Breast epithelium (tissue), 4 donors: ENCODE measurements at regions not wholly inside any gene's neighbourhood (a gene's known extent, or its start where the extent isn't known, plus 50 kb on each side); places are given as distances from the start of the nearest gene placed in this dataset.

Experiments used
- DNase-seq, 2 donors: peaks; one replicate each; pipeline ENCODE4 v3.0.0-alpha.2; 2019; ENCODE audit warnings: low spot score in 2 of 2
- H3K27ac ChIP-seq, 2 donors: fragments of 200-600 bp; sonication (generic) in 1 of 2; one replicate each; pipeline ENCODE4 v1.5.1; 2016 to 2019; ENCODE audit warnings: mild to moderate bottlenecking in 1 of 2
- H3K27me3 ChIP-seq, 2 donors: fragments of 200-600 bp; sonication (generic) in 1 of 2; one replicate each; pipeline versions ENCODE4 v1.5.1 to v1.6.0; 2017 to 2019; ENCODE audit warnings: control low read depth in 1 of 2, mild to moderate bottlenecking in 1 of 2
- H3K36me3 ChIP-seq: fragments of 200-600 bp; one replicate; pipeline ENCODE4 v1.5.1; 2019
- H3K4me1 ChIP-seq, 2 donors: fragments of 200-600 bp; sonication (generic); one replicate each; pipeline ENCODE4 v1.5.1; 2016 to 2019; ENCODE audit warnings: control low read depth in 1 of 2
- H3K4me3 ChIP-seq, 3 donors: fragments of 200-600 bp; sonication (generic); 1 replicate in 2 of 3; 2 replicates in 1 of 3; pipeline ENCODE4 v1.5.1; 2016 to 2019; ENCODE audit warnings: mild to moderate bottlenecking in 3 of 3, moderate library complexity in 2 of 3
- H3K9me3 ChIP-seq, 2 donors: fragments of 200-600 bp; sonication (generic) in 1 of 2; one replicate each; pipeline ENCODE4 v1.5.1; 2016 to 2019; ENCODE audit warnings: control low read depth in 1 of 2
- POLR2A ChIP-seq: fragments of 450-650 bp; IDR thresholded peaks from one replicate; pipeline ENCODE4 v1.6.1; 2016; ENCODE audit warnings: antibody characterized with exemption, mild to moderate bottlenecking, moderate library complexity
- POLR2AphosphoS5 ChIP-seq, 3 donors: sonication (generic); formaldehyde crosslinking; IDR thresholded peaks; one replicate each; pipeline ENCODE4 v1.6.1; 2017; ENCODE audit warnings: antibody characterized with exemption in 3 of 3
- intact Hi-C: fragments of 100-400 bp; cut with DNase I; formaldehyde crosslinking; loops from one replicate; pipeline ENCODE4 v1.15.1; 2023; ENCODE audit warnings: low total_unique reads
- TF ChIP-seq, protein P1 (sequence below), 3 donors: fragments of 450-650 bp; IDR thresholded peaks; one replicate each; pipeline ENCODE4 v1.5.1; 2016 to 2017; ENCODE audit warnings: antibody characterized with exemption in 3 of 3, mild to moderate bottlenecking in 3 of 3, moderate library complexity in 3 of 3

DNA sequence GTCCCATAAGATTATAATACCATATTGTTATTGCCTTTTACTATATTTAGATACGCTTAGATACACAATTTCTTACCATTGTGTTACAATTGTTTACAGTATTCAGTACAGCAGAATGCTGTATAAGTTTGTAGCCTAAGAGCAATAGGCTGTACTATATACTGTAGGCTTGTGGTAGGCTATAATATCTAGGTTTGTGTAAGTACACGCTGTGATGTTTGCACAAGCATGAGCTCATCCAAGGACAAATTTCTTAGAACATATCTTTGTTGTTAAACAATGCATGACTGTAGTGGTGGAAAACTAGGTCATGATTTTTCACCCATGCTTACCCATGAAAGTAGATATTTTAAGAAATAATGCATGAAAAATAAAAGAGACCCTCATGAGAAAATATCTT, 509.4 kb upstream of the CDH18 start:
- no peaks in the 10 kb centered on the region for H3K36me3 ChIP-seq
- no peak overlapping the region for H3K4me3 ChIP-seq
- no peaks in the 10 kb centered on the region for H3K27me3 ChIP-seq
- no peak for DNase-seq
- H3K27ac ChIP-seq, result no peak overlapping the region
- no peaks in the 10 kb centered on the region for H3K9me3 ChIP-seq
- intact Hi-C loops, result no loop called here
- H3K4me1 ChIP-seq, result no peaks in the 10 kb centered on the region
- TF ChIP-seq POLR2A (no peak), POLR2AphosphoS5 (IDR thresholded peaks at IDR 0.05) (no peak)
- TF ChIP-seq, protein P1, sequence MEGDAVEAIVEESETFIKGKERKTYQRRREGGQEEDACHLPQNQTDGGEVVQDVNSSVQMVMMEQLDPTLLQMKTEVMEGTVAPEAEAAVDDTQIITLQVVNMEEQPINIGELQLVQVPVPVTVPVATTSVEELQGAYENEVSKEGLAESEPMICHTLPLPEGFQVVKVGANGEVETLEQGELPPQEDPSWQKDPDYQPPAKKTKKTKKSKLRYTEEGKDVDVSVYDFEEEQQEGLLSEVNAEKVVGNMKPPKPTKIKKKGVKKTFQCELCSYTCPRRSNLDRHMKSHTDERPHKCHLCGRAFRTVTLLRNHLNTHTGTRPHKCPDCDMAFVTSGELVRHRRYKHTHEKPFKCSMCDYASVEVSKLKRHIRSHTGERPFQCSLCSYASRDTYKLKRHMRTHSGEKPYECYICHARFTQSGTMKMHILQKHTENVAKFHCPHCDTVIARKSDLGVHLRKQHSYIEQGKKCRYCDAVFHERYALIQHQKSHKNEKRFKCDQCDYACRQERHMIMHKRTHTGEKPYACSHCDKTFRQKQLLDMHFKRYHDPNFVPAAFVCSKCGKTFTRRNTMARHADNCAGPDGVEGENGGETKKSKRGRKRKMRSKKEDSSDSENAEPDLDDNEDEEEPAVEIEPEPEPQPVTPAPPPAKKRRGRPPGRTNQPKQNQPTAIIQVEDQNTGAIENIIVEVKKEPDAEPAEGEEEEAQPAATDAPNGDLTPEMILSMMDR (IDR thresholded peaks at IDR 0.05), result no peak

DNA sequence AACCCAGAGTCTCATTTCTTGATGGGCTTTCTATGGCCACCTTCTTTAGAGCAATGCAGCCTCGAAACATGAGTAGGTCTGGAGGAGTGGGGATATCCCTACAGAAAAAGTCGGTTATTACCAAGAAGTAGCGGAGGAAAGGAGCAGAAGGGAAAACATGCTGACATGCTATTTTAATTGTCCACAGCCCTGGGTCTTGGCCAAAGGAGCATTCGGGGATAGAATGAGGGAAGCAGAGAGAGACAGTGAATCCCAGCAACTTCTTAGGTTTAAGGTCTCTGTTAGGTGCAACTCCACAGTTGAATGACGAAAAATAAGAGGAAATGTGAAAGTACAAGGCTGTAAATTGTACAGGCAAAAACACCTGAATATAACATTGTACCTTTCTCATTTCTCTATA, 506.7 kb upstream of the CDH18 start:
- Histone ChIP-seq H3K9me3 (no peaks in the 10 kb centered on the region), H3K4me1 (no peaks in the 10 kb centered on the region), H3K27ac (no peak overlapping the region), H3K27me3 (no peaks in the 10 kb centered on the region), H3K4me3 (no peak overlapping the region), H3K36me3 (no peaks in the 10 kb centered on the region)
- DNase-seq, result no peak
- TF ChIP-seq POLR2A (no peak), POLR2AphosphoS5 (IDR thresholded peaks at IDR 0.05) (no peak)
- TF ChIP-seq, protein P1 (IDR thresholded peaks at IDR 0.05), result no peak
- intact Hi-C loops, result no loop called here

DNA sequence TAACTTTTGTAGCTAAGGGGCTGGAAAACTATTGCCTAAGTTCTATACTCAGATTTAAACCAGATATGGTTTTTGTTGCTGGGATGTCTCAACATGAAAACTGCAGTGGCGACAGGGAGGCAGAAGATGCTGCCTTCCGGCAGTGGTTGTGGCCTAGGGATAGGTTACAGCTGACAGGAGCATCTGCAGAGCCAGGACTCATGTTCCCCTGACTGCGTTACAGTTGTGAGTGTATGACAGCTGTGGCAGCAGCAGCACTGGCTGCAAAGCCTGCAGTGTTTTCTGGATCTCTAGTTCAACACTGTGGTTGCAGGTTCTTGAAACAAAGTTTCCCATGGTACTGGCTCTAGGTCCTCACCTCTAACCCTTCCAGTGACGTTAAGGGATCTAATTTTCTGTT, 498.8 kb upstream of the CDH18 start:
- H3K36me3 ChIP-seq, result no peaks in the 10 kb centered on the region
- H3K27me3 ChIP-seq, result no peaks in the 10 kb centered on the region
- no peak for DNase-seq
- TF ChIP-seq, protein P1 (IDR thresholded peaks at IDR 0.05), result no peak
- TF ChIP-seq POLR2AphosphoS5 (IDR thresholded peaks at IDR 0.05) (no peak), POLR2A (no peak)
- no peak overlapping the region for H3K27ac ChIP-seq
- no peaks in the 10 kb centered on the region for H3K4me1 ChIP-seq
- H3K4me3 ChIP-seq, result no peak overlapping the region
- intact Hi-C loops, result no loop called here
- H3K9me3 ChIP-seq, result no peaks in the 10 kb centered on the region

DNA sequence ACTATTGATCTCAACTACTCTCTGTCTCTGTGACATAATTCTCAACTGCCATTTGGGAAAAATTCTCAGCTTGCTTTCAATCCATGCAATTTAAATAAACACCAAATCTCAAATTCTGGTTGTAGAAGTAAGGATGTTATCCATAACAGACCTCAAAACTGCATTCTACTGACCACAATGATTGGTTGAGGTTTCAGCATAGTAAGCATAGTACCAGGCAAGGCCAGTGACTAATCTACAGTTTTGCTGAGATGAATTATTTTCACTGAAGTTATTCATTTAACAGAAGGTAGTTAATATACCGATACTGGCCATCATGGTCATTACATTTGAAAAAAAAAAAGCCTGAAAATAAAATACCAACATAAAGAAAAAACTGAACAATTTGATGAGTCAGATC, 488.0 kb upstream of the CDH18 start:
- no peak overlapping the region for H3K27ac ChIP-seq
- H3K36me3 ChIP-seq, result peaks cover 3% of the 10 kb centered on the region
- intact Hi-C loops, result no loop called here
- TF ChIP-seq POLR2A (no peak), POLR2AphosphoS5 (IDR thresholded peaks at IDR 0.05) (no peak)
- TF ChIP-seq, protein P1 (IDR thresholded peaks at IDR 0.05), result no peak
- no peak for DNase-seq
- H3K9me3 ChIP-seq, result no peaks in the 10 kb centered on the region
- H3K4me3 ChIP-seq, result no peak overlapping the region
- no peaks in the 10 kb centered on the region for H3K27me3 ChIP-seq
- H3K4me1 ChIP-seq, result no peaks in the 10 kb centered on the region

DNA sequence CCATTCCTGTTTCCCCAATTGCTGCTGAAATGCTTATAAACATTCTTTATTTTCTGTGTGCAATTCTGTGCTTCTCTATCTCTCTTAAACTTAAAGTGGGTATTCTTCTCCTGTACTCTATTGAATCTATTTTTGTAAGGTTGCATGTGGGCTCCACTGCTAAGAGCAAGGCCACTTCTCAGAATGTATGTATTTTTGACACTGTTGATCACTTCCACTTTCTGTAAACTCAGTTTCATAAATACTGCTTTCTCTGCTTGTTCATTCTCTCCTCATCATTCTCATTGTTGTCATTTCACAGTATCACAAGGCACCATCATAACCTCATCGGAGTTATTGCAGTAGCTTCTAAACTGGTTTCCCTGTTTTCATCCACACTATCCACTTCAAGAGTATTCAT, 483.0 kb upstream of the CDH18 start:
- H3K4me1 ChIP-seq, result no peaks in the 10 kb centered on the region
- intact Hi-C loops, result no loop called here
- DNase-seq, result no peak
- no peak overlapping the region for H3K27ac ChIP-seq
- TF ChIP-seq, protein P1 (IDR thresholded peaks at IDR 0.05), result no peak
- no peak for TF ChIP-seq POLR2A
- TF ChIP-seq POLR2AphosphoS5 (IDR thresholded peaks at IDR 0.05), result no peak
- no peaks in the 10 kb centered on the region for H3K9me3 ChIP-seq
- H3K27me3 ChIP-seq, result no peaks in the 10 kb centered on the region
- H3K36me3 ChIP-seq, result peaks cover 3% of the 10 kb centered on the region
- H3K4me3 ChIP-seq, result no peak overlapping the region
